Neural crest cell (in vitro differentiated cells): ENCODE measurements at regions not wholly inside any gene's neighbourhood (a gene's known extent, or its start where the extent isn't known, plus 50 kb on each side); places are given as distances from the start of the nearest gene placed in this dataset.

Experiments used
- DNase-seq: peaks from one replicate; pipeline ENCODE4 v3.0.0; 2021; ENCODE audit warnings: low read depth, mixed read lengths, low spot score
- H3K27ac Mint-ChIP-seq: one replicate; pipeline ENCODE4 v1.8.0; 2021; ENCODE audit warnings: mild to moderate bottlenecking, mixed read lengths; ENCODE audit not compliant: unreplicated experiment
- H3K27me3 Mint-ChIP-seq: 2 replicates; pipeline ENCODE4 v1.8.0; 2021; ENCODE audit warnings: low read depth, mild to moderate bottlenecking, mixed read lengths
- H3K36me3 Mint-ChIP-seq: 2 replicates; pipeline ENCODE4 v1.8.0; 2021; ENCODE audit warnings: low read depth, mild to moderate bottlenecking, mixed read lengths
- H3K4me1 Mint-ChIP-seq: 2 replicates; pipeline ENCODE4 v1.8.0; 2021; ENCODE audit warnings: mixed read lengths
- H3K4me3 Mint-ChIP-seq: one replicate; pipeline ENCODE4 v1.8.0; 2021; ENCODE audit warnings: mild to moderate bottlenecking, mixed read lengths
- H3K9me3 Mint-ChIP-seq: 2 replicates; pipeline ENCODE4 v1.8.0; 2021; ENCODE audit warnings: mixed read lengths
- TF ChIP-seq, protein P1 (sequence below): fragments of 200-600 bp; sonication (generic); conservative IDR thresholded peaks from 2 replicates; pipeline ENCODE4 v1.5.0; 2021; ENCODE audit warnings: antibody characterized with exemption, mild to moderate bottlenecking

- H3K27me3 Mint-ChIP-seq = no peaks in the 10 kb centered on the region
- H3K4me1 Mint-ChIP-seq = peaks cover 8% of the 10 kb centered on the region
- no peak overlapping the region for H3K27ac Mint-ChIP-seq
- TF ChIP-seq, protein P1, sequence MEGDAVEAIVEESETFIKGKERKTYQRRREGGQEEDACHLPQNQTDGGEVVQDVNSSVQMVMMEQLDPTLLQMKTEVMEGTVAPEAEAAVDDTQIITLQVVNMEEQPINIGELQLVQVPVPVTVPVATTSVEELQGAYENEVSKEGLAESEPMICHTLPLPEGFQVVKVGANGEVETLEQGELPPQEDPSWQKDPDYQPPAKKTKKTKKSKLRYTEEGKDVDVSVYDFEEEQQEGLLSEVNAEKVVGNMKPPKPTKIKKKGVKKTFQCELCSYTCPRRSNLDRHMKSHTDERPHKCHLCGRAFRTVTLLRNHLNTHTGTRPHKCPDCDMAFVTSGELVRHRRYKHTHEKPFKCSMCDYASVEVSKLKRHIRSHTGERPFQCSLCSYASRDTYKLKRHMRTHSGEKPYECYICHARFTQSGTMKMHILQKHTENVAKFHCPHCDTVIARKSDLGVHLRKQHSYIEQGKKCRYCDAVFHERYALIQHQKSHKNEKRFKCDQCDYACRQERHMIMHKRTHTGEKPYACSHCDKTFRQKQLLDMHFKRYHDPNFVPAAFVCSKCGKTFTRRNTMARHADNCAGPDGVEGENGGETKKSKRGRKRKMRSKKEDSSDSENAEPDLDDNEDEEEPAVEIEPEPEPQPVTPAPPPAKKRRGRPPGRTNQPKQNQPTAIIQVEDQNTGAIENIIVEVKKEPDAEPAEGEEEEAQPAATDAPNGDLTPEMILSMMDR = no peak
- DNase-seq = no peak
- peaks cover 31% of the 10 kb centered on the region for H3K9me3 Mint-ChIP-seq
- peaks cover 24% of the 10 kb centered on the region for H3K36me3 Mint-ChIP-seq
- no peak overlapping the region for H3K4me3 Mint-ChIP-seq
These were observed 392.5 kb downstream of the HS3ST3B1 start for GRCh38 chr17:14693382-14693781.

DNA sequence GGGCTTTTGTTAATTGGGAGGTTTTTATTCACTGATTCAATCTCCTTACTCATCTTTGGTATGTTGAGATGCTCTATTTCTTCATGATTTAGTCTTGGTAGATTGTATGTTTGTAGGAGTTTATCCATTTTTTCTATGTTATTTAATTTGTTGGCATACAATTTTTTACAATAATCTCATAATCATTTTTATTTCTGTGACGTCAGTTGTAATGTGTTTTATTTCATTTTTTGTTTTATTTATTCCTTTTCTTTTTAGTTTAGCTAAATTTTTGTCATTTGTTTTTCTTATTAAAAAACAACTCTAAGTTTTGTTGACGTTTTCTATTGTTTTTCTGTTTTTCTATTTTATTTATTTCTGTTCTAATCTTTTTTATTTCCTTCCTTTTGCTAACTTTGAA is 389.8 kb downstream of the HS3ST3B1 start:
- Mint-ChIP-seq H3K9me3 (peaks cover 38% of the 10 kb centered on the region), H3K4me1 (no peaks in the 10 kb centered on the region), H3K4me3 (no peak overlapping the region), H3K27me3 (no peaks in the 10 kb centered on the region), H3K36me3 (peaks cover 28% of the 10 kb centered on the region), H3K27ac (no peak overlapping the region)
- DNase-seq = no peak
- TF ChIP-seq, protein P1 = no peak

DNA sequence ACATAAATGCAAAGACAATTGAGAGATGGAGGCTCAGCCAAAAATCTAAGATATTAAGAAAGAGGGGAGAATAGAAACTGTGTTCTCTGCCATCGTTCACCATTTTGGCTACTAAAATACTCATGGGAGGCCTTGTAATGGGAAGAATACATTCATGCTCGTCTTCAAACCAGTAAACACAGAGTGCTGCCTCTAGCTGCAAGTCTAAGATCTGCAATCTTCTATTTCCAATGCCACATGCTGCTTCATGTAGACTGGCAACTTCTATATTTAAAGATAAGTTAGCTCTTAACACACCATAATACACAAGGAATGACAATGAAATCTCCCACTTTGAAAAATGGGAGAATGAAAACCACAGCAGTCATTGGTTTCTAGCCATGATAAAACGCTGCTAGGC is 387.3 kb downstream of the HS3ST3B1 start:
- Mint-ChIP-seq H3K36me3 (peaks cover 24% of the 10 kb centered on the region), H3K4me1 (peaks cover 12% of the 10 kb centered on the region), H3K4me3 (no peak overlapping the region), H3K27me3 (no peaks in the 10 kb centered on the region), H3K9me3 (peaks cover 40% of the 10 kb centered on the region), H3K27ac (no peak overlapping the region)
- TF ChIP-seq, protein P1 = peak; percentile 24
- DNase-seq = no peak

- H3K36me3 Mint-ChIP-seq = peaks cover 6% of the 10 kb centered on the region
- no peak overlapping the region for H3K27ac Mint-ChIP-seq
- H3K9me3 Mint-ChIP-seq = peaks cover 6% of the 10 kb centered on the region
- no peak overlapping the region for H3K4me3 Mint-ChIP-seq
- TF ChIP-seq, protein P1 = no peak
- DNase-seq = no peak
- no peaks in the 10 kb centered on the region for H3K27me3 Mint-ChIP-seq
- no peaks in the 10 kb centered on the region for H3K4me1 Mint-ChIP-seq
These were observed 371.9 kb downstream of the HS3ST3B1 start for GRCh38 chr17:14672830-14673229.

DNA sequence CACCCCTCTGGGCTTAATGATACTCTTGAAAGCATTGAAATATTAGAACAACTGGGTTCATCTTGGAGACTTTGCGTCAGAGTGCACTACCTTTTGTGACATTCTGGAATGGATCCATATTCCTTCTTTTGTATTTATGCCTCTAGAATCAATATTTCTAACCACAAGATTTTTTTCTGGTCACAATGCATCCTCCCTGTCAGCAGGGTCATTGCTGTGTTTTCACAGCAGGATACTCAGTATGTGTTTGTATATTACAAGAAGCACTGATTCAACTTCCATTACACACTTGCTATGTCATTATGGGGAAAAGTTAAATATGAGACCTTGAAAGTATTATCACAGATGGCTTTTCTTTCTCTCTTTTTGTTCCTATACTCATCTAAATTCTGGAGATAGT is 370.0 kb downstream of the HS3ST3B1 start:
- no peaks in the 10 kb centered on the region for H3K9me3 Mint-ChIP-seq
- H3K27ac Mint-ChIP-seq = no peak overlapping the region
- peaks cover 3% of the 10 kb centered on the region for H3K4me1 Mint-ChIP-seq
- DNase-seq = no peak
- H3K36me3 Mint-ChIP-seq = no peaks in the 10 kb centered on the region
- H3K4me3 Mint-ChIP-seq = no peak overlapping the region
- TF ChIP-seq, protein P1 = no peak
- no peaks in the 10 kb centered on the region for H3K27me3 Mint-ChIP-seq

DNA sequence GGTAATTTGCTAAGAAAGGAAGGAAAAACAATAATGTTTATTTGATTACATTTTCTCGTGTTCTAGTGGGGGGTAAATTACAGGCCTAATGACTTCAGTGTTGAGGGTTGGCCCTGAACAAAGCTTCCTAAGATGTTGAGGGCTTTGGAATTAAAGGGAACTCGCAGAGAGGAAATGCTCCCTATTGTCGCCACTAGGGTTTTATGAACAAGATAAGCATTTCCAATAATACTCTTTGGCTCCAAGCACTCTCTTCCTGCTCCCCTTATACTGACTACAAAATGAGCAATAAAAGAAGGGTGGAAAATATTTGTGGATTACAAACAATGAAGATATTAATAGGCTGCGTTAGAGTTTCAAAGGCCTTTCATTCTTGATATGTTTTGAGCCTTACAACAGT is 363.6 kb downstream of the HS3ST3B1 start:
- Mint-ChIP-seq H3K4me3 (no peak overlapping the region), H3K27ac (no peak overlapping the region), H3K9me3 (peaks cover 2% of the 10 kb centered on the region), H3K4me1 (peaks cover 7% of the 10 kb centered on the region), H3K27me3 (no peaks in the 10 kb centered on the region), H3K36me3 (no peaks in the 10 kb centered on the region)
- no peak for DNase-seq
- TF ChIP-seq, protein P1 = no peak
